ENCODE measurements at regions not wholly inside any gene's neighbourhood (a gene's known extent, or its start where the extent isn't known, plus 50 kb on each side); places are given as distances from the start of the nearest gene placed in this dataset.

- DNase-seq (ENCODE audit: low read depth in 2 of 2): no peak
These were observed 144.7 kb downstream of the COL6A3 start for GRCh38 chr2:237269138-237269875.

GRCh38 chr2:237270520-237270919 lies 143.4 kb downstream of the COL6A3 start:
- no peak for DNase-seq (ENCODE audit: low read depth in 2 of 2)

- DNase-seq (ENCODE audit: low read depth in 2 of 2): no peak
These were observed 142.0 kb downstream of the COL6A3 start for GRCh38 chr2:237271698-237272652.
